ENCODE measurements at regions not wholly inside any gene's neighbourhood (a gene's known extent, or its start where the extent isn't known, plus 50 kb on each side); places are given as distances from the start of the nearest gene placed in this dataset.

- no peak for DNase-seq (ENCODE audit: low read depth in 1 of 2, low spot score in 1 of 2)
- in situ Hi-C loops (cut with HindIII; ENCODE audit: low pct_unique_long_range_greater_than_20kb, low sequenced_read_pairs): no loop called here
- TF ChIP-seq JUND (IDR thresholded peaks at IDR 0.05; ENCODE audit: low read depth): no peak
Observed at GRCh38 chr2:12295856-12296519, 420.7 kb upstream of the TRIB2 start.

GRCh38 chr2:12296915-12297314 lies 419.8 kb upstream of the TRIB2 start:
- no peak for TF ChIP-seq JUND (IDR thresholded peaks at IDR 0.05; ENCODE audit: low read depth)
- in situ Hi-C loops (cut with HindIII; ENCODE audit: low pct_unique_long_range_greater_than_20kb, low sequenced_read_pairs): no loop called here
- DNase-seq (ENCODE audit: low read depth in 1 of 2, low spot score in 1 of 2): no peak

- in situ Hi-C loops (cut with HindIII; ENCODE audit: low pct_unique_long_range_greater_than_20kb, low sequenced_read_pairs): no loop called here
- TF ChIP-seq JUND (IDR thresholded peaks at IDR 0.05; ENCODE audit: low read depth): no peak
- no peak for DNase-seq (ENCODE audit: low read depth in 1 of 2, low spot score in 1 of 2)
Observed at GRCh38 chr2:12298352-12298751, 418.4 kb upstream of the TRIB2 start.

- in situ Hi-C loops (cut with HindIII; ENCODE audit: low pct_unique_long_range_greater_than_20kb, low sequenced_read_pairs): no loop called here
- no peak for DNase-seq (ENCODE audit: low read depth in 1 of 2, low spot score in 1 of 2)
- no peak for TF ChIP-seq JUND (IDR thresholded peaks at IDR 0.05; ENCODE audit: low read depth)
Observed at GRCh38 chr2:12299431-12299830, 417.3 kb upstream of the TRIB2 start.

GRCh38 chr2:12300019-12300602 lies 416.6 kb upstream of the TRIB2 start:
- DNase-seq (ENCODE audit: low read depth in 1 of 2, low spot score in 1 of 2): no peak
- TF ChIP-seq JUND (IDR thresholded peaks at IDR 0.05; ENCODE audit: low read depth): no peak
- in situ Hi-C loops (cut with HindIII; ENCODE audit: low pct_unique_long_range_greater_than_20kb, low sequenced_read_pairs): no loop called here

GRCh38 chr2:12300927-12301326 lies 415.8 kb upstream of the TRIB2 start:
- TF ChIP-seq JUND (IDR thresholded peaks at IDR 0.05; ENCODE audit: low read depth): no peak
- no peak for DNase-seq (ENCODE audit: low read depth in 1 of 2, low spot score in 1 of 2)
- in situ Hi-C loops (cut with HindIII; ENCODE audit: low pct_unique_long_range_greater_than_20kb, low sequenced_read_pairs): no loop called here

GRCh38 chr2:12302140-12302539 lies 414.6 kb upstream of the TRIB2 start:
- no peak for TF ChIP-seq JUND (IDR thresholded peaks at IDR 0.05; ENCODE audit: low read depth)
- DNase-seq (ENCODE audit: low read depth in 1 of 2, low spot score in 1 of 2): no peak
- in situ Hi-C loops (cut with HindIII; ENCODE audit: low pct_unique_long_range_greater_than_20kb, low sequenced_read_pairs): no loop called here

- no peak for TF ChIP-seq JUND (IDR thresholded peaks at IDR 0.05; ENCODE audit: low read depth)
- in situ Hi-C loops (cut with HindIII; ENCODE audit: low pct_unique_long_range_greater_than_20kb, low sequenced_read_pairs): no loop called here
- no peak for DNase-seq (ENCODE audit: low read depth in 1 of 2, low spot score in 1 of 2)
Observed at GRCh38 chr2:12302691-12303090, 414.0 kb upstream of the TRIB2 start.

GRCh38 chr2:12303181-12304030 lies 413.3 kb upstream of the TRIB2 start:
- DNase-seq (ENCODE audit: low read depth in 1 of 2, low spot score in 1 of 2): no peak
- TF ChIP-seq JUND (IDR thresholded peaks at IDR 0.05; ENCODE audit: low read depth): no peak
- in situ Hi-C loops (cut with HindIII; ENCODE audit: low pct_unique_long_range_greater_than_20kb, low sequenced_read_pairs): no loop called here

GRCh38 chr2:12304564-12305171 lies 412.1 kb upstream of the TRIB2 start:
- TF ChIP-seq JUND (IDR thresholded peaks at IDR 0.05; ENCODE audit: low read depth): no peak
- in situ Hi-C loops (cut with HindIII; ENCODE audit: low pct_unique_long_range_greater_than_20kb, low sequenced_read_pairs): no loop called here
- no peak for DNase-seq (ENCODE audit: low read depth in 1 of 2, low spot score in 1 of 2)

GRCh38 chr2:12305931-12306330 lies 410.8 kb upstream of the TRIB2 start:
- in situ Hi-C loops (cut with HindIII; ENCODE audit: low pct_unique_long_range_greater_than_20kb, low sequenced_read_pairs): no loop called here
- TF ChIP-seq JUND (IDR thresholded peaks at IDR 0.05; ENCODE audit: low read depth): no peak

GRCh38 chr2:12310399-12310798 lies 406.3 kb upstream of the TRIB2 start:
- DNase-seq (ENCODE audit: low read depth in 1 of 2, low spot score in 1 of 2): no peak
- no peak for TF ChIP-seq JUND (IDR thresholded peaks at IDR 0.05; ENCODE audit: low read depth)
- in situ Hi-C loops (cut with HindIII; ENCODE audit: low pct_unique_long_range_greater_than_20kb, low sequenced_read_pairs): no loop called here

More at GRCh38 chr2:12305931-12306330, 410.8 kb upstream of the TRIB2 start:
- no peak for DNase-seq (ENCODE audit: low read depth in 1 of 2, low spot score in 1 of 2)
